Smooth muscle cell (in vitro differentiated cells): ENCODE measurements at regions not wholly inside any gene's neighbourhood (a gene's known extent, or its start where the extent isn't known, plus 50 kb on each side); places are given as distances from the start of the nearest gene placed in this dataset.
A peak's percentile ranks its signal among the peaks of the same experiment; 100 is the strongest.
"Not testable (repeated sequence)": the region's sequence is repeated elsewhere in the genome, so short reads cannot be mapped to it uniquely, and the experiment has no call there.

ENCODE experiments used
- DNase-seq: peaks from one replicate; lab custom pipeline; 2025; ENCODE audit not compliant: unreplicated experiment; lab: John Stamatoyannopoulos, UW
- H2AFZ ChIP-seq: fragments of 200-600 bp; sonication (generic); 2 replicates; pipeline ENCODE4 v1.6.0; 2016; ENCODE audit warnings: antibody characterized with exemption, low read depth, mild to moderate bottlenecking
- H3F3A ChIP-seq: fragments of 200-600 bp; sonication (generic); 2 replicates; pipeline ENCODE4 v1.6.0; 2017; ENCODE audit warnings: antibody characterized with exemption, low read depth
- H3K27ac ChIP-seq: fragments of 200-600 bp; sonication (generic); 2 replicates; pipeline ENCODE4 v1.5.1; 2016; ENCODE audit warnings: low read depth, mild to moderate bottlenecking
- H3K27me3 ChIP-seq: fragments of 200-600 bp; sonication (generic); 2 replicates; pipeline ENCODE4 v1.6.1; 2016; ENCODE audit warnings: low read depth, mild to moderate bottlenecking
- H3K36me3 ChIP-seq: fragments of 200-600 bp; sonication (generic); 2 replicates; pipeline ENCODE4 v1.5.1; 2016; ENCODE audit warnings: low read depth
- H3K4me1 ChIP-seq: fragments of 200-600 bp; sonication (generic); 2 replicates; pipeline ENCODE4 v1.5.1; 2016; ENCODE audit warnings: low read depth
- H3K4me2 ChIP-seq: fragments of 200-600 bp; sonication (generic); 2 replicates; pipeline ENCODE4 v1.6.0; 2016; ENCODE audit warnings: mild to moderate bottlenecking
- H3K4me3 ChIP-seq: fragments of 200-600 bp; sonication (generic); 2 replicates; pipeline ENCODE4 v1.5.1; 2016; ENCODE audit warnings: mild to moderate bottlenecking
- H3K79me2 ChIP-seq: fragments of 200-600 bp; sonication (generic); 2 replicates; pipeline ENCODE4 v1.6.0; 2016; ENCODE audit warnings: low read depth, mild to moderate bottlenecking
- H3K9ac ChIP-seq: fragments of 200-600 bp; sonication (generic); 2 replicates; pipeline ENCODE4 v1.6.0; 2016; ENCODE audit warnings: low read depth
- H3K9me3 ChIP-seq: fragments of 200-600 bp; sonication (generic); replicated peaks from 2 replicates; pipeline ENCODE4 v1.5.1; 2016; ENCODE audit warnings: low read depth
- H4K20me1 ChIP-seq: fragments of 200-600 bp; sonication (generic); 2 replicates; pipeline ENCODE4 v1.6.0; 2016; ENCODE audit warnings: low read depth
- WGBS: methylation state at CpG from one replicate; pipeline ENCODE4 v1.1.7; 2016; ENCODE audit warnings: low lambda C conversion rate; 5-methylcytosine and 5-hydroxymethylcytosine counted together
- TF ChIP-seq, protein P1 (sequence below): fragments of 200-600 bp; sonication (generic); IDR thresholded peaks from 2 replicates; pipeline ENCODE4 v1.5.1; 2017; ENCODE audit warnings: borderline replicate concordance, mild to moderate bottlenecking, antibody characterized with exemption; ENCODE audit not compliant: insufficient read depth, poor library complexity, severe bottlenecking

GRCh38 chr6:118705544-118706491 lies 54.4 kb upstream of the CEP85L start:
- Histone ChIP-seq H2AFZ (peak overlapping the region; percentile 68), H3K79me2 (no peaks in the 10 kb centered on the region), H3K4me3 (peak overlapping the region; percentile 29), H4K20me1 (no peaks in the 10 kb centered on the region), H3K9me3 (no peaks in the 10 kb centered on the region), H3F3A (no peaks in the 10 kb centered on the region), H3K27me3 (no peaks in the 10 kb centered on the region), H3K27ac (no peak overlapping the region), H3K36me3 (no peaks in the 10 kb centered on the region), H3K9ac (no peak overlapping the region), H3K4me1 (peaks cover 27% of the 10 kb centered on the region), H3K4me2 (peak overlapping the region; percentile 82)
- 5% methylated on average over 4 of the region's 4 CpGs for WGBS
- DNase-seq: no peak
- TF ChIP-seq, protein P1, sequence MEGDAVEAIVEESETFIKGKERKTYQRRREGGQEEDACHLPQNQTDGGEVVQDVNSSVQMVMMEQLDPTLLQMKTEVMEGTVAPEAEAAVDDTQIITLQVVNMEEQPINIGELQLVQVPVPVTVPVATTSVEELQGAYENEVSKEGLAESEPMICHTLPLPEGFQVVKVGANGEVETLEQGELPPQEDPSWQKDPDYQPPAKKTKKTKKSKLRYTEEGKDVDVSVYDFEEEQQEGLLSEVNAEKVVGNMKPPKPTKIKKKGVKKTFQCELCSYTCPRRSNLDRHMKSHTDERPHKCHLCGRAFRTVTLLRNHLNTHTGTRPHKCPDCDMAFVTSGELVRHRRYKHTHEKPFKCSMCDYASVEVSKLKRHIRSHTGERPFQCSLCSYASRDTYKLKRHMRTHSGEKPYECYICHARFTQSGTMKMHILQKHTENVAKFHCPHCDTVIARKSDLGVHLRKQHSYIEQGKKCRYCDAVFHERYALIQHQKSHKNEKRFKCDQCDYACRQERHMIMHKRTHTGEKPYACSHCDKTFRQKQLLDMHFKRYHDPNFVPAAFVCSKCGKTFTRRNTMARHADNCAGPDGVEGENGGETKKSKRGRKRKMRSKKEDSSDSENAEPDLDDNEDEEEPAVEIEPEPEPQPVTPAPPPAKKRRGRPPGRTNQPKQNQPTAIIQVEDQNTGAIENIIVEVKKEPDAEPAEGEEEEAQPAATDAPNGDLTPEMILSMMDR: no peak

- no peaks in the 10 kb centered on the region for H3K79me2 ChIP-seq
These were observed 53.5 kb upstream of the CEP85L start for GRCh38 chr6:118704915-118705314.

DNA sequence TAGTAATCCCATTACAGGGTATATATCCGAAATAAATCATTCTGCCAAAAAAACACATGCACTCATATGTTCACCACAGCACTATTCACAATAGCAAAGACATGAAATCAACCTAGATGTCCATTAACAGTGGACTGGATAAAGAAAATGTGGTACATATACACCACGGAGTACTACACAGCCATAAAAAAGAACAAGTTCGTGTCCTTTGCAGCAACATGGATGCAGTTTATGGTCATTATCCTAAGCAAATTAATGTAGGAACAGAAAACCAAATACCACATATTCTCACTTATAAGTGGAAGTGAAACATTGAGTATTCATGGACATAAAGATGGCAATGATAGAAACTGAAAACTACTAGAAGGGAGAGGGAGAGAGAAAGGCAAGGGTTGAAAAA lies 49.9 kb upstream of the CEP85L start:
- not testable (repeated sequence) for H3K9ac ChIP-seq, H3K4me3 ChIP-seq, H3K79me2 ChIP-seq, DNase-seq, H3K27me3 ChIP-seq, H3K27ac ChIP-seq, H3K4me2 ChIP-seq, H2AFZ ChIP-seq, H4K20me1 ChIP-seq, H3K36me3 ChIP-seq, H3K9me3 ChIP-seq, H3F3A ChIP-seq
- peaks cover 17% of the 10 kb centered on the region for H3K4me1 ChIP-seq
- WGBS: 98% methylated on average over 3 of the region's 3 CpGs

More at GRCh38 chr6:118704915-118705314, 53.5 kb upstream of the CEP85L start:
- Histone ChIP-seq H3K27me3 (no peaks in the 10 kb centered on the region), H4K20me1 (no peaks in the 10 kb centered on the region), H3K27ac (no peak overlapping the region), H3K9me3 (no peaks in the 10 kb centered on the region), H3K4me3 (no peak overlapping the region), H2AFZ (no peak overlapping the region), H3F3A (no peaks in the 10 kb centered on the region), H3K4me2 (no peak overlapping the region), H3K36me3 (no peaks in the 10 kb centered on the region), H3K9ac (no peak overlapping the region), H3K4me1 (peaks cover 27% of the 10 kb centered on the region)
- TF ChIP-seq, protein P1: no peak
- WGBS: 88% methylated on average over 3 of the region's 3 CpGs
- DNase-seq: no peak
